ENCODE measurements at regions not wholly inside any gene's neighbourhood (a gene's known extent, or its start where the extent isn't known, plus 50 kb on each side); places are given as distances from the start of the nearest gene placed in this dataset.
A peak's percentile ranks its signal among the peaks of the same experiment; 100 is the strongest.

- no peak for TF ChIP-seq CTCF (IDR thresholded peaks at IDR 0.05)
- Histone ChIP-seq H3K9me3 (no peaks in the 10 kb centered on the region), H3K27me3 (peaks cover 0 to 4% of the 10 kb centered on the region in 2 donors), H3K4me1 (no peaks in the 10 kb centered on the region), H3K4me3 (no peak overlapping the region), H3K27ac (no peak overlapping the region), H3K36me3 (no peaks in the 10 kb centered on the region)
- no peak for DNase-seq
- intact Hi-C loops (cut with DNase I): no loop called here
- no peak for ATAC-seq
Observed at GRCh38 chr16:86401126-86401525, 109.2 kb upstream of the FOXF1 start.

- Histone ChIP-seq H3K9me3 (no peaks in the 10 kb centered on the region), H3K36me3 (no peaks in the 10 kb centered on the region), H3K27ac (no peak overlapping the region), H3K4me3 (no peak overlapping the region), H3K27me3 (peaks cover 0 to 11% of the 10 kb centered on the region in 2 donors), H3K4me1 (no peaks in the 10 kb centered on the region)
- DNase-seq (peak in 1 of 4 donors; percentile 69), ATAC-seq (peak; percentile 90)
- intact Hi-C loops (cut with DNase I): no loop called here
- no peak for TF ChIP-seq CTCF (IDR thresholded peaks at IDR 0.05)
Observed at GRCh38 chr16:86403085-86403484, 107.2 kb upstream of the FOXF1 start.

GRCh38 chr16:86403541-86404163, 106.7 kb upstream of the FOXF1 start:
- no peak for TF ChIP-seq CTCF (IDR thresholded peaks at IDR 0.05)
- no peaks in the 10 kb centered on the region for H3K9me3 ChIP-seq
- intact Hi-C loops (cut with DNase I): no loop called here
- H3K36me3 ChIP-seq: no peaks in the 10 kb centered on the region
- ATAC-seq (peak; percentile 7), DNase-seq (no peak)
- H3K27me3 ChIP-seq: peaks cover 0 to 17% of the 10 kb centered on the region in 2 donors
- H3K4me1 ChIP-seq: no peaks in the 10 kb centered on the region
- no peak overlapping the region for H3K27ac ChIP-seq
- no peak overlapping the region for H3K4me3 ChIP-seq

GRCh38 chr16:86404678-86405077, 105.6 kb upstream of the FOXF1 start:
- no peak for TF ChIP-seq CTCF (IDR thresholded peaks at IDR 0.05)
- no peak overlapping the region for H3K27ac ChIP-seq
- peaks cover 0 to 20% of the 10 kb centered on the region in 2 donors for H3K27me3 ChIP-seq
- no peaks in the 10 kb centered on the region for H3K36me3 ChIP-seq
- no peak overlapping the region for H3K4me3 ChIP-seq
- intact Hi-C loops (cut with DNase I): no loop called here
- no peaks in the 10 kb centered on the region for H3K4me1 ChIP-seq
- DNase-seq (no peak), ATAC-seq (no peak)
- H3K9me3 ChIP-seq: no peaks in the 10 kb centered on the region

- no peak for DNase-seq
- peaks cover 0 to 20% of the 10 kb centered on the region in 2 donors for H3K27me3 ChIP-seq
- intact Hi-C loops (cut with DNase I): no loop called here
Observed at GRCh38 chr16:86405319-86405718, 105.0 kb upstream of the FOXF1 start.

More at GRCh38 chr16:86405319-86405718, 105.0 kb upstream of the FOXF1 start:
- Histone ChIP-seq H3K4me1 (no peaks in the 10 kb centered on the region), H3K27ac (no peak overlapping the region), H3K9me3 (no peaks in the 10 kb centered on the region), H3K36me3 (no peaks in the 10 kb centered on the region), H3K4me3 (no peak overlapping the region)
- no peak for TF ChIP-seq CTCF (IDR thresholded peaks at IDR 0.05)
- no peak for ATAC-seq
